Liver (tissue), 8 donors: ENCODE measurements at regions not wholly inside any gene's neighbourhood (a gene's known extent, or its start where the extent isn't known, plus 50 kb on each side); places are given as distances from the start of the nearest gene placed in this dataset.
"Not testable (repeated sequence)": the region's sequence is repeated elsewhere in the genome, so short reads cannot be mapped to it uniquely, and the experiment has no call there.

ENCODE experiments used
- DNase-seq: peaks from one replicate; pipeline ENCODE4 v3.0.0-alpha.2; 2017; ENCODE audit warnings: low spot score
- H3K27ac ChIP-seq, 2 donors: one replicate each; pipeline ENCODE4 v1.7.0; 2013; ENCODE audit warnings: inconsistent platforms in 2 of 2, low read length in 2 of 2, control low read depth in 1 of 2, low read depth in 1 of 2, mild to moderate bottlenecking in 1 of 2
- H3K27me3 ChIP-seq, 4 donors: one replicate each; pipeline versions ENCODE4 v1.6.1 to v1.7.0; 2013; ENCODE audit warnings: low read length in 3 of 4, inconsistent platforms in 1 of 4, mild to moderate bottlenecking in 1 of 4, moderate library complexity in 1 of 4; ENCODE audit not compliant: control insufficient read depth in 4 of 4, insufficient read depth in 4 of 4
- H3K36me3 ChIP-seq, 4 donors: one replicate each; pipeline versions ENCODE4 v1.6.1 to v1.7.0; 2013; ENCODE audit warnings: low read length in 3 of 4, mild to moderate bottlenecking in 3 of 4, low read depth in 1 of 4, moderate library complexity in 1 of 4; ENCODE audit not compliant: control insufficient read depth in 4 of 4, insufficient read depth in 3 of 4
- H3K4me1 ChIP-seq, 4 donors: one replicate each; pipeline versions ENCODE4 v1.6.1 to v1.7.0; 2013; ENCODE audit warnings: low read length in 3 of 4, mild to moderate bottlenecking in 3 of 4, moderate library complexity in 1 of 4; ENCODE audit not compliant: control insufficient read depth in 4 of 4, insufficient read depth in 4 of 4
- H3K4me3 ChIP-seq, 3 donors: one replicate each; pipeline versions ENCODE4 v1.6.1 to v1.7.0; 2013; ENCODE audit warnings: low read length in 3 of 3, control low read depth in 1 of 3, low read depth in 1 of 3, mild to moderate bottlenecking in 1 of 3
- H3K9ac ChIP-seq, 2 donors: one replicate each; pipeline ENCODE4 v1.7.0; 2013; ENCODE audit warnings: low read length in 2 of 2, mild to moderate bottlenecking in 2 of 2, moderate library complexity in 2 of 2, control low read depth in 1 of 2, low read depth in 1 of 2
- H3K9me3 ChIP-seq, 4 donors: one replicate each; pipeline versions ENCODE4 v1.6.1 to v1.7.0; 2013; ENCODE audit warnings: low read length in 3 of 4; ENCODE audit not compliant: control insufficient read depth in 4 of 4
- CTCF ChIP-seq: fragments of 150-350 bp; IDR thresholded peaks from 2 replicates; pipeline ENCODE4 v1.5.1; 2017; ENCODE audit warnings: improper control_type of control experiment, low read depth, low read length; ENCODE audit not compliant: missing input control
- EGR1 ChIP-seq, 2 donors: IDR thresholded peaks; 2 replicates each; pipeline ENCODE4 v1.6.1; 2016 to 2018; ENCODE audit warnings: antibody characterized with exemption in 2 of 2, low read depth in 2 of 2
- GABPA ChIP-seq, 2 donors: IDR thresholded peaks in 1 of 2; conservative IDR thresholded peaks in 1 of 2; 2 replicates each; pipeline ENCODE4 v1.6.1; 2016; ENCODE audit warnings: antibody characterized with exemption in 2 of 2, mild to moderate bottlenecking in 1 of 2, moderate library complexity in 1 of 2
- HNF4G ChIP-seq: IDR thresholded peaks from 2 replicates; pipeline ENCODE4 v1.6.1; 2016; ENCODE audit warnings: antibody characterized with exemption
- JUND ChIP-seq, 2 donors: IDR thresholded peaks; 2 replicates each; pipeline ENCODE4 v1.6.1; 2016; ENCODE audit warnings: antibody characterized with exemption in 2 of 2
- NR2F2 ChIP-seq: IDR thresholded peaks from 2 replicates; pipeline ENCODE4 v1.6.1; 2016; ENCODE audit warnings: antibody characterized with exemption
- RAD21 ChIP-seq, 2 donors: IDR thresholded peaks; 2 replicates each; pipeline ENCODE4 v1.6.1; 2016; ENCODE audit warnings: antibody characterized with exemption in 2 of 2, mild to moderate bottlenecking in 2 of 2
- RXRA ChIP-seq, 2 donors: IDR thresholded peaks; 2 replicates each; pipeline ENCODE4 v1.6.1; 2017 to 2018; ENCODE audit warnings: antibody characterized with exemption in 2 of 2, mild to moderate bottlenecking in 1 of 2
- SP1 ChIP-seq: IDR thresholded peaks from 2 replicates; pipeline ENCODE4 v1.6.1; 2018; ENCODE audit warnings: antibody characterized with exemption, mild to moderate bottlenecking
- TAF1 ChIP-seq: conservative IDR thresholded peaks from 2 replicates; pipeline ENCODE4 v1.6.1; 2016; ENCODE audit warnings: antibody characterized with exemption, mild to moderate bottlenecking
- YY1 ChIP-seq: IDR thresholded peaks from 2 replicates; pipeline ENCODE4 v1.6.1; 2016; ENCODE audit warnings: antibody characterized with exemption, mild to moderate bottlenecking
- WGBS: extraction: QIAGEN DNeasy Blood & Tissue Kit; methylation state at CpG from one replicate; pipeline ENCODE4 v1.1.7; 2013; 5-methylcytosine and 5-hydroxymethylcytosine counted together
- TF ChIP-seq, protein P1 (sequence below): IDR thresholded peaks from 2 replicates; pipeline ENCODE4 v1.6.1; 2016; ENCODE audit warnings: antibody characterized with exemption
- TF ChIP-seq, protein P2 (sequence below): IDR thresholded peaks from 2 replicates; pipeline ENCODE4 v1.6.1; 2016; ENCODE audit warnings: antibody characterized with exemption
- TF ChIP-seq, protein P3 (sequence below): IDR thresholded peaks from 2 replicates; pipeline ENCODE4 v1.6.1; 2016; ENCODE audit warnings: antibody characterized with exemption
- donor health status: healthy.
- donor health status: healthy.
- donor health status: healthy.
- donor health status: healthy.
- donor health status: healthy.

GRCh38 chrX:26557691-26558321 lies 341.8 kb downstream of the MAGEB5 start (continued):
- no peak for TF ChIP-seq CTCF
- no peak for TF ChIP-seq JUND (IDR thresholded peaks at IDR 0.05)
- TF ChIP-seq, protein P1, sequence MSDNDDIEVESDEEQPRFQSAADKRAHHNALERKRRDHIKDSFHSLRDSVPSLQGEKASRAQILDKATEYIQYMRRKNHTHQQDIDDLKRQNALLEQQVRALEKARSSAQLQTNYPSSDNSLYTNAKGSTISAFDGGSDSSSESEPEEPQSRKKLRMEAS: no peak
- TF ChIP-seq NR2F2: no peak
- TF ChIP-seq TAF1: no peak

DNA sequence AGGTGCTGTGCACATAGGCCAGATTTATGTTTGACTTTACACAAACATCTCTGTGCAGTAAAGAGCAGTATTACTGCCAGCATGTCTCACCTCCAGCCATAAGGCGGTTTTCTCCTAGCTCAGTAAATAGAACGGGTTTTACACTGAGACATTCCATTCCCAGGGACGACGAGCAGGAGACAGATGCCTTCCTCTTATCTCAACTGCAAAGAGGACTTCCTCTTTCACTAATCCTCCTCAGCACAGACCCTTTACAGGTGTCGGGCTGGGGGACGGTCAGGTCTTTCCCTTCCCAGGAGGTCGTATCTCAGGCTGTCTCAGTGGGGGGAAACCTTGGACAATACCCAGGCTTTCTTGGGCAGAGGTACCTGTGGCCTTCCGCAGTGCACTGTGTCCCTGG lies 309.8 kb downstream of the MAGEB5 start:
- not testable (repeated sequence) for DNase-seq, H3K36me3 ChIP-seq, H3K4me3 ChIP-seq, H3K9me3 ChIP-seq, H3K27ac ChIP-seq, H3K27me3 ChIP-seq, H3K9ac ChIP-seq, H3K4me1 ChIP-seq
- WGBS: 12% methylated on average over 8 of the region's 8 CpGs

- TF ChIP-seq RXRA (IDR thresholded peaks at IDR 0.05): no peak
- no peaks in the 10 kb centered on the region for H3K4me1 ChIP-seq
- H3K36me3 ChIP-seq: no peaks in the 10 kb centered on the region
- no peaks in the 10 kb centered on the region for H3K9me3 ChIP-seq
- no peak overlapping the region for H3K27ac ChIP-seq
- 33% methylated on average over 2 of the region's 2 CpGs for WGBS
- no peak overlapping the region for H3K4me3 ChIP-seq
- H3K9ac ChIP-seq: no peak overlapping the region
- DNase-seq: no peak
- H3K27me3 ChIP-seq: no peaks in the 10 kb centered on the region
Measured at GRCh38 chrX:26522501-26522900, 306.5 kb downstream of the MAGEB5 start.

- no peaks in the 10 kb centered on the region for H3K4me1 ChIP-seq
- TF ChIP-seq, protein P2, sequence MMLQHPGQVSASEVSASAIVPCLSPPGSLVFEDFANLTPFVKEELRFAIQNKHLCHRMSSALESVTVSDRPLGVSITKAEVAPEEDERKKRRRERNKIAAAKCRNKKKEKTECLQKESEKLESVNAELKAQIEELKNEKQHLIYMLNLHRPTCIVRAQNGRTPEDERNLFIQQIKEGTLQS: no peak
- no peak for TF ChIP-seq YY1
- no peak for TF ChIP-seq HNF4G
- no peak for TF ChIP-seq SP1
- TF ChIP-seq NR2F2: no peak
- no peak for TF ChIP-seq EGR1 (IDR thresholded peaks at IDR 0.05; ENCODE audit: low read depth in 2 of 2)
- TF ChIP-seq TAF1: no peak
- TF ChIP-seq GABPA (IDR thresholded peaks at IDR 0.05 in 1 of 2, conservative IDR thresholded peaks at IDR 0.05 in 1 of 2): no peak
- TF ChIP-seq, protein P1: no peak
- no peak for TF ChIP-seq RAD21 (IDR thresholded peaks at IDR 0.05)
- TF ChIP-seq, protein P3, sequence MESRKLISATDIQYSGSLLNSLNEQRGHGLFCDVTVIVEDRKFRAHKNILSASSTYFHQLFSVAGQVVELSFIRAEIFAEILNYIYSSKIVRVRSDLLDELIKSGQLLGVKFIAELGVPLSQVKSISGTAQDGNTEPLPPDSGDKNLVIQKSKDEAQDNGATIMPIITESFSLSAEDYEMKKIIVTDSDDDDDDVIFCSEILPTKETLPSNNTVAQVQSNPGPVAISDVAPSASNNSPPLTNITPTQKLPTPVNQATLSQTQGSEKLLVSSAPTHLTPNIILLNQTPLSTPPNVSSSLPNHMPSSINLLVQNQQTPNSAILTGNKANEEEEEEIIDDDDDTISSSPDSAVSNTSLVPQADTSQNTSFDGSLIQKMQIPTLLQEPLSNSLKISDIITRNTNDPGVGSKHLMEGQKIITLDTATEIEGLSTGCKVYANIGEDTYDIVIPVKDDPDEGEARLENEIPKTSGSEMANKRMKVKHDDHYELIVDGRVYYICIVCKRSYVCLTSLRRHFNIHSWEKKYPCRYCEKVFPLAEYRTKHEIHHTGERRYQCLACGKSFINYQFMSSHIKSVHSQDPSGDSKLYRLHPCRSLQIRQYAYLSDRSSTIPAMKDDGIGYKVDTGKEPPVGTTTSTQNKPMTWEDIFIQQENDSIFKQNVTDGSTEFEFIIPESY: no peak
- H3K27ac ChIP-seq: no peak overlapping the region
- no peaks in the 10 kb centered on the region for H3K36me3 ChIP-seq
- no peak for DNase-seq
- no peak overlapping the region for H3K9ac ChIP-seq
- 78% methylated on average over 5 of the region's 5 CpGs for WGBS
- H3K4me3 ChIP-seq: no peak overlapping the region
- H3K27me3 ChIP-seq: peaks cover 0 to 3% (median 0%) of the 10 kb centered on the region in 4 donors
- H3K9me3 ChIP-seq: no peaks in the 10 kb centered on the region
Measured at GRCh38 chrX:26511589-26512363, 295.8 kb downstream of the MAGEB5 start.
